ENCODE measurements at regions not wholly inside any gene's neighbourhood (a gene's known extent, or its start where the extent isn't known, plus 50 kb on each side); places are given as distances from the start of the nearest gene placed in this dataset.

GRCh38 chr9:99577351-99577750 is 244.3 kb upstream of the NR4A3 start:
- ATAC-seq (ENCODE audit: low read depth) (no peak), DNase-seq (no peak)
- no peak overlapping the region for H3K4me3 Mint-ChIP-seq
- H3K9me3 Mint-ChIP-seq, result no peaks in the 10 kb centered on the region
- H3K27ac Mint-ChIP-seq, result no peak overlapping the region
- no peaks in the 10 kb centered on the region for H3K4me1 Mint-ChIP-seq
- H3K27me3 Mint-ChIP-seq, result no peaks in the 10 kb centered on the region
- H3K36me3 Mint-ChIP-seq, result no peaks in the 10 kb centered on the region
- POLR2A ChIA-PET, result no interaction called here

- Mint-ChIP-seq H3K4me1 (no peaks in the 10 kb centered on the region), H3K36me3 (no peaks in the 10 kb centered on the region), H3K9me3 (no peaks in the 10 kb centered on the region), H3K4me3 (no peak overlapping the region), H3K27ac (no peak overlapping the region), H3K27me3 (peaks cover 5% of the 10 kb centered on the region)
- ATAC-seq (ENCODE audit: low read depth) (no peak), DNase-seq (no peak)
- POLR2A ChIA-PET, result no interaction called here
Measured at GRCh38 chr9:99578666-99579065, 243.0 kb upstream of the NR4A3 start.

GRCh38 chr9:99579964-99580363 is 241.7 kb upstream of the NR4A3 start:
- no peak overlapping the region for H3K27ac Mint-ChIP-seq
- no peak overlapping the region for H3K4me3 Mint-ChIP-seq
- DNase-seq, result no peak
- no peaks in the 10 kb centered on the region for H3K9me3 Mint-ChIP-seq
- H3K27me3 Mint-ChIP-seq, result peaks cover 5% of the 10 kb centered on the region
- H3K36me3 Mint-ChIP-seq, result no peaks in the 10 kb centered on the region
- H3K4me1 Mint-ChIP-seq, result no peaks in the 10 kb centered on the region
- ATAC-seq (ENCODE audit: low read depth), result no peak
- POLR2A ChIA-PET, result no interaction called here

- peaks cover 8% of the 10 kb centered on the region for H3K27me3 Mint-ChIP-seq
- DNase-seq, result no peak
- H3K27ac Mint-ChIP-seq, result no peak overlapping the region
- no peaks in the 10 kb centered on the region for H3K36me3 Mint-ChIP-seq
- H3K9me3 Mint-ChIP-seq, result no peaks in the 10 kb centered on the region
- no peak for ATAC-seq (ENCODE audit: low read depth)
- no peak overlapping the region for H3K4me3 Mint-ChIP-seq
- POLR2A ChIA-PET, result no interaction called here
- H3K4me1 Mint-ChIP-seq, result peaks cover 1% of the 10 kb centered on the region
Measured at GRCh38 chr9:99582814-99583213, 238.9 kb upstream of the NR4A3 start.

- no peak overlapping the region for H3K27ac Mint-ChIP-seq
- H3K4me3 Mint-ChIP-seq, result no peak overlapping the region
- peaks cover 3% of the 10 kb centered on the region for H3K9me3 Mint-ChIP-seq
- DNase-seq (no peak), ATAC-seq (ENCODE audit: low read depth) (no peak)
- H3K27me3 Mint-ChIP-seq, result peaks cover 5% of the 10 kb centered on the region
- POLR2A ChIA-PET, result no interaction called here
- peaks cover 8% of the 10 kb centered on the region for H3K4me1 Mint-ChIP-seq
- H3K36me3 Mint-ChIP-seq, result no peaks in the 10 kb centered on the region
Measured at GRCh38 chr9:99588299-99588698, 233.4 kb upstream of the NR4A3 start.

- peaks cover 3% of the 10 kb centered on the region for H3K9me3 Mint-ChIP-seq
- H3K4me3 Mint-ChIP-seq, result no peak overlapping the region
- H3K4me1 Mint-ChIP-seq, result peaks cover 8% of the 10 kb centered on the region
- POLR2A ChIA-PET, result no interaction called here
- DNase-seq (no peak), ATAC-seq (ENCODE audit: low read depth) (no peak)
- H3K27me3 Mint-ChIP-seq, result peaks cover 4% of the 10 kb centered on the region
- H3K27ac Mint-ChIP-seq, result no peak overlapping the region
- H3K36me3 Mint-ChIP-seq, result no peaks in the 10 kb centered on the region
Measured at GRCh38 chr9:99588747-99589146, 232.9 kb upstream of the NR4A3 start.

- H3K4me3 Mint-ChIP-seq, result no peak overlapping the region
Measured at GRCh38 chr9:99590410-99590809, 231.3 kb upstream of the NR4A3 start.

GRCh38 chr9:99590840-99591239 is 230.8 kb upstream of the NR4A3 start:
- no peak overlapping the region for H3K27ac Mint-ChIP-seq
- peaks cover 15% of the 10 kb centered on the region for H3K4me1 Mint-ChIP-seq
- ATAC-seq (ENCODE audit: low read depth), result no peak
- DNase-seq, result no peak
- peaks cover 3% of the 10 kb centered on the region for H3K36me3 Mint-ChIP-seq
- H3K9me3 Mint-ChIP-seq, result peaks cover 3% of the 10 kb centered on the region
- no peak overlapping the region for H3K4me3 Mint-ChIP-seq
- POLR2A ChIA-PET, result no interaction called here
- no peaks in the 10 kb centered on the region for H3K27me3 Mint-ChIP-seq

More at GRCh38 chr9:99590410-99590809, 231.3 kb upstream of the NR4A3 start:
- Mint-ChIP-seq H3K27me3 (peaks cover 2% of the 10 kb centered on the region), H3K27ac (no peak overlapping the region), H3K4me1 (peaks cover 11% of the 10 kb centered on the region), H3K36me3 (peaks cover 3% of the 10 kb centered on the region), H3K9me3 (peaks cover 3% of the 10 kb centered on the region)
- POLR2A ChIA-PET, result no interaction called here
- ATAC-seq (ENCODE audit: low read depth), result no peak
- no peak for DNase-seq

- no peak for ATAC-seq (ENCODE audit: low read depth)
- H3K27ac Mint-ChIP-seq, result no peak overlapping the region
- peaks cover 3% of the 10 kb centered on the region for H3K9me3 Mint-ChIP-seq
- H3K36me3 Mint-ChIP-seq, result peaks cover 3% of the 10 kb centered on the region
- peaks cover 20% of the 10 kb centered on the region for H3K4me1 Mint-ChIP-seq
- H3K27me3 Mint-ChIP-seq, result no peaks in the 10 kb centered on the region
- POLR2A ChIA-PET, result no interaction called here
- DNase-seq, result no peak
- no peak overlapping the region for H3K4me3 Mint-ChIP-seq
Measured at GRCh38 chr9:99591770-99592169, 229.9 kb upstream of the NR4A3 start.

GRCh38 chr9:99592834-99593574 is 228.7 kb upstream of the NR4A3 start:
- Mint-ChIP-seq H3K4me1 (peaks cover 20% of the 10 kb centered on the region), H3K36me3 (peaks cover 3% of the 10 kb centered on the region), H3K4me3 (no peak overlapping the region), H3K9me3 (peaks cover 3% of the 10 kb centered on the region), H3K27ac (no peak overlapping the region), H3K27me3 (peaks cover 3% of the 10 kb centered on the region)
- ATAC-seq (ENCODE audit: low read depth), result no peak
- POLR2A ChIA-PET, result interaction anchor here (0.7 kb wide), 1 partner anchor 19 kb away, joined by 3 read pairs; no protein-coding TSS in a partner anchor
- DNase-seq, result no peak

- ATAC-seq (ENCODE audit: low read depth), result peak; percentile 7
- POLR2A ChIA-PET, result no interaction called here
- Mint-ChIP-seq H3K9me3 (peaks cover 3% of the 10 kb centered on the region), H3K27me3 (peaks cover 3% of the 10 kb centered on the region), H3K27ac (no peak overlapping the region), H3K4me1 (peaks cover 20% of the 10 kb centered on the region), H3K36me3 (peaks cover 3% of the 10 kb centered on the region), H3K4me3 (no peak overlapping the region)
- no peak for DNase-seq
Measured at GRCh38 chr9:99593610-99594009, 228.1 kb upstream of the NR4A3 start.

GRCh38 chr9:99594056-99594780 is 227.5 kb upstream of the NR4A3 start:
- Mint-ChIP-seq H3K27me3 (peaks cover 3% of the 10 kb centered on the region), H3K27ac (no peak overlapping the region), H3K4me1 (peaks cover 20% of the 10 kb centered on the region), H3K9me3 (peaks cover 3% of the 10 kb centered on the region), H3K36me3 (peaks cover 3% of the 10 kb centered on the region), H3K4me3 (no peak overlapping the region)
- ATAC-seq (ENCODE audit: low read depth) (no peak), DNase-seq (no peak)
- POLR2A ChIA-PET, result no interaction called here

- H3K27me3 Mint-ChIP-seq, result peaks cover 5% of the 10 kb centered on the region
- no peaks in the 10 kb centered on the region for H3K9me3 Mint-ChIP-seq
- DNase-seq, result no peak
- peak overlapping the region; percentile 44 for H3K27ac Mint-ChIP-seq
- H3K36me3 Mint-ChIP-seq, result peaks cover 3% of the 10 kb centered on the region
- ATAC-seq (ENCODE audit: low read depth), result peak; percentile 91
- POLR2A ChIA-PET, result no interaction called here
- H3K4me1 Mint-ChIP-seq, result peaks cover 16% of the 10 kb centered on the region
- H3K4me3 Mint-ChIP-seq, result peak overlapping the region; percentile 37
Measured at GRCh38 chr9:99595796-99596195, 225.9 kb upstream of the NR4A3 start.

- ATAC-seq (ENCODE audit: low read depth) (no peak), DNase-seq (no peak)
- Mint-ChIP-seq H3K4me1 (no peaks in the 10 kb centered on the region), H3K27me3 (peaks cover 5% of the 10 kb centered on the region), H3K36me3 (no peaks in the 10 kb centered on the region), H3K27ac (no peak overlapping the region), H3K9me3 (peaks cover 1% of the 10 kb centered on the region), H3K4me3 (no peak overlapping the region)
- POLR2A ChIA-PET, result no interaction called here
Measured at GRCh38 chr9:99601571-99602111, 220.0 kb upstream of the NR4A3 start.
